K562 (cell line): ENCODE measurements at regions not wholly inside any gene's neighbourhood (a gene's known extent, or its start where the extent isn't known, plus 50 kb on each side); places are given as distances from the start of the nearest gene placed in this dataset.

ENCODE experiments used
- ATAC-seq: fragments of 200-7000 bp; cut with Tn5 transposase; 3 replicates; pipeline ENCODE4 v1.9.1; 2020; ENCODE audit warnings: moderate library complexity
- BruUV-seq: library from RNA; stranded (reverse); fragments of 400-500 nt; replicated peaks from 2 replicates; lab custom pipeline; 2021; lab: Mats Ljungman, UMichigan
- CTCF ChIA-PET: fragments of 300-600 bp; formaldehyde crosslinking; extraction: SDS; loops from one replicate; lab custom pipeline; 2021; ENCODE audit warnings: low intra/inter-chr PET ratio; lab: Yijun Ruan, JAX
- POLR2A ChIA-PET: fragments of 300-600, 350-650 bp; sonication (Branson Sonifier 250); formaldehyde crosslinking; extraction: SDS; loops from one replicate; lab custom pipeline; 2021; ENCODE audit warnings: antibody characterized with exemption, inconsistent platforms; lab: Yijun Ruan, JAX
- DNase-seq, 4 experiments: peaks; one replicate each; pipeline versions ENCODE4 v3.0.0 to v3.0.0-alpha.2; 2011 to 2018; ENCODE audit warnings: low spot score in 3 of 4, mixed read lengths in 3 of 4; ENCODE audit errors: extremely low read depth in 1 of 4
- FAIRE-seq: peaks from 2 replicates; lab custom pipeline; 2011; peaks lifted over from hg19 to GRCh38; lab: Jason Lieb, UNC
- H2AFZ ChIP-seq: 2 replicates; pipeline ENCODE4 v1.6.0; 2011; ENCODE audit warnings: low read depth, low read length, control low read depth, inconsistent platforms
- H3K27ac ChIP-seq: fragments of 200-600 bp; 3 replicates; pipeline ENCODE4 v1.8.0; 2011; ENCODE audit warnings: low read depth, mild to moderate bottlenecking, control low read depth, inconsistent platforms, low read length, moderate library complexity, mixed read lengths; ENCODE audit errors: extremely low read depth
- H3K27me3 ChIP-seq, 2 experiments: fragments of 300-600 bp in 1 of 2; 2 replicates in 1 of 2; 3 replicates in 1 of 2; pipeline versions ENCODE4 v1.6.0 to v1.8.0; 2011; ENCODE audit warnings: inconsistent platforms in 2 of 2, low read length in 2 of 2, mild to moderate bottlenecking in 1 of 2, mixed read lengths in 1 of 2, moderate library complexity in 1 of 2; ENCODE audit not compliant: control insufficient read depth in 2 of 2, insufficient read depth in 2 of 2
- H3K36me3 ChIP-seq: fragments of 300-600 bp; 3 replicates; pipeline ENCODE4 v1.8.0; 2011; ENCODE audit warnings: mild to moderate bottlenecking, low read length, inconsistent platforms; ENCODE audit not compliant: control insufficient read depth, insufficient read depth
- H3K4me1 ChIP-seq, 2 experiments: fragments of 200-600 bp in 1 of 2; replicated peaks in 1 of 2; 2 replicates in 1 of 2; 3 replicates in 1 of 2; pipeline versions ENCODE4 v1.5.1 to v1.8.0; 2011; ENCODE audit warnings: inconsistent platforms in 2 of 2, low read length in 2 of 2, mild to moderate bottlenecking in 1 of 2, mixed read lengths in 1 of 2, moderate library complexity in 1 of 2; ENCODE audit not compliant: control insufficient read depth in 2 of 2, insufficient read depth in 2 of 2
- H3K4me2 ChIP-seq: 2 replicates; pipeline ENCODE4 v1.6.1; 2011; ENCODE audit warnings: low read length, control low read depth, inconsistent platforms, mixed read lengths; ENCODE audit not compliant: insufficient read depth
- H3K4me3 ChIP-seq: fragments of 200-600 bp; sonication (generic), shearing (Covaris generic); 2 replicates; pipeline ENCODE4 v1.5.1; 2016; ENCODE audit warnings: control low read depth, inconsistent platforms
- H3K79me2 ChIP-seq: fragments of 200-600 bp; 3 replicates; pipeline ENCODE4 v1.8.0; 2011; ENCODE audit warnings: low read length, inconsistent platforms; ENCODE audit not compliant: control insufficient read depth, insufficient read depth
- H3K9ac ChIP-seq, 2 experiments: 2 replicates each; pipeline versions ENCODE4 v1.6.0 to v1.6.1; 2011; ENCODE audit warnings: low read depth in 2 of 2, low read length in 2 of 2, control low read depth in 1 of 2, inconsistent platforms in 1 of 2, mild to moderate bottlenecking in 1 of 2, mixed read lengths in 1 of 2; ENCODE audit not compliant: insufficient read depth in 1 of 2
- H3K9me1 ChIP-seq: one replicate; pipeline ENCODE4 v1.6.0; 2011; ENCODE audit warnings: inconsistent platforms, mild to moderate bottlenecking, low read length, moderate library complexity; ENCODE audit not compliant: control insufficient read depth, insufficient read depth
- H3K9me3 ChIP-seq: replicated peaks from 2 replicates; pipeline ENCODE4 v1.5.1; 2011; ENCODE audit warnings: low read depth, low read length, inconsistent platforms; ENCODE audit not compliant: control insufficient read depth, insufficient read depth
- H4K20me1 ChIP-seq: replicated peaks from 2 replicates; pipeline ENCODE4 v1.6.1; 2011; ENCODE audit warnings: low read length, inconsistent platforms, mixed read lengths; ENCODE audit not compliant: control insufficient read depth, insufficient read depth
- CBX2 ChIP-seq: fragments of 200-600 bp; sonication (generic); IDR thresholded peaks from one replicate; pipeline ENCODE4 v1.6.1; 2012; ENCODE audit warnings: mild to moderate bottlenecking, low read length, inconsistent platforms; ENCODE audit not compliant: insufficient read depth, poor library complexity, severe bottlenecking
- CBX8 ChIP-seq: fragments of 200-600 bp; sonication (generic); IDR thresholded peaks from 2 replicates; pipeline ENCODE4 v1.6.1; 2012; ENCODE audit warnings: borderline replicate concordance, mixed run types, low read depth, mild to moderate bottlenecking, moderate library complexity, mixed read lengths, low read length, control low read depth, inconsistent platforms; ENCODE audit not compliant: poor library complexity, severe bottlenecking; ENCODE audit errors: extremely low read depth
- CHD7 ChIP-seq: fragments of 200-600 bp; sonication (generic); IDR thresholded peaks from one replicate; pipeline ENCODE4 v1.6.1; 2012; ENCODE audit warnings: mild to moderate bottlenecking, low read depth, low read length, inconsistent platforms
- ELF1 ChIP-seq: fragments of 200-800 bp; sonication (Bioruptor generic); IDR thresholded peaks from 2 replicates; pipeline ENCODE4 v1.6.1; 2016; ENCODE audit warnings: missing genetic modification characterization, missing compliant biosample characterization
- FUS ChIP-seq: fragments of 200-400 bp; formaldehyde crosslinking; optimal IDR thresholded peaks from 2 replicates; pipeline ENCODE3; 2017; ENCODE audit warnings: low read depth, low read length
- HOMEZ ChIP-seq: fragments of 250-450 bp; sonication (Bioruptor Pico); IDR thresholded peaks from 2 replicates; pipeline ENCODE4 v1.4.0; 2020; ENCODE audit warnings: mild to moderate bottlenecking, moderate library complexity
- MAFF ChIP-seq: IDR thresholded peaks from 2 replicates; pipeline ENCODE4 v1.6.1; 2012; ENCODE audit warnings: low read length, improper control_type of control experiment
- NFYB ChIP-seq: IDR thresholded peaks from 2 replicates; pipeline ENCODE4 v1.6.1; 2011; ENCODE audit warnings: mild to moderate bottlenecking, moderate library complexity; ENCODE audit not compliant: insufficient read length; ENCODE audit errors: extremely low read depth
- TBP ChIP-seq: optimal IDR thresholded peaks from 2 replicates; pipeline ENCODE3; 2011; ENCODE audit warnings: low read depth, low read length, improper control_type of control experiment
- ZEB2 ChIP-seq: fragments of 450-650 bp; IDR thresholded peaks from 2 replicates; pipeline ENCODE4 v1.6.1; 2016
- WGBS: fragments of 100-300 bp; shearing (Covaris generic); methylation state at CpG from one replicate; pipeline ENCODE4 v1.1.6; 2016; ENCODE audit warnings: low coverage, mixed read lengths; ENCODE audit not compliant: insufficient coverage; ENCODE audit errors: missing lambda C conversion rate; 5-methylcytosine and 5-hydroxymethylcytosine counted together
- in situ Hi-C: fragments of 300-500 bp; cut with MboI; formaldehyde crosslinking; loops from 4 replicates; pipeline ENCODE4 v1.15.0; 2018; ENCODE audit warnings: inconsistent platforms, mixed read lengths
- intact Hi-C: fragments of 100-400 bp; cut with micrococcal nuclease; formaldehyde crosslinking; loops from 2 replicates; pipeline ENCODE4 v1.14.2; 2022

GRCh38 chr6:9178071-9178470 is 742.7 kb upstream of the SLC35B3 start:
- no peak overlapping the region for H3K4me2 ChIP-seq
- TF ChIP-seq TBP (no peak), CBX2 (no peak), FUS (no peak), HOMEZ (CRISPR knock-in tag) (no peak), ELF1 (tag) (no peak), NFYB (no peak), MAFF (no peak), CHD7 (no peak), ZEB2 (no peak), CBX8 (no peak)

More at GRCh38 chr6:9178071-9178470, 742.7 kb upstream of the SLC35B3 start:
- H3K27me3 ChIP-seq = no peaks in the 10 kb centered on the region
- H3K36me3 ChIP-seq = no peaks in the 10 kb centered on the region
- CTCF ChIA-PET = no interaction called here
- no peaks in the 10 kb centered on the region for H3K79me2 ChIP-seq
- peaks cover 2% of the 10 kb centered on the region for H3K9me3 ChIP-seq
- no peak overlapping the region for H2AFZ ChIP-seq
- no peak overlapping the region for H3K9ac ChIP-seq
- no peak for FAIRE-seq
- intact Hi-C loops = no loop called here
- POLR2A ChIA-PET = no interaction called here
- H3K4me1 ChIP-seq = no peaks in the 10 kb centered on the region
- no peak overlapping the region for H3K4me3 ChIP-seq
- H3K27ac ChIP-seq = no peak overlapping the region
- no peaks in the 10 kb centered on the region for H3K9me1 ChIP-seq
- in situ Hi-C loops = no loop called here
- no peak for DNase-seq
- WGBS = 6% methylated on average over 2 of the region's 2 CpGs
- no TSS peak for BruUV-seq
- H4K20me1 ChIP-seq = no peaks in the 10 kb centered on the region
- ATAC-seq = no peak
